ENCODE measurements at regions not wholly inside any gene's neighbourhood (a gene's known extent, or its start where the extent isn't known, plus 50 kb on each side); places are given as distances from the start of the nearest gene placed in this dataset.

DNA sequence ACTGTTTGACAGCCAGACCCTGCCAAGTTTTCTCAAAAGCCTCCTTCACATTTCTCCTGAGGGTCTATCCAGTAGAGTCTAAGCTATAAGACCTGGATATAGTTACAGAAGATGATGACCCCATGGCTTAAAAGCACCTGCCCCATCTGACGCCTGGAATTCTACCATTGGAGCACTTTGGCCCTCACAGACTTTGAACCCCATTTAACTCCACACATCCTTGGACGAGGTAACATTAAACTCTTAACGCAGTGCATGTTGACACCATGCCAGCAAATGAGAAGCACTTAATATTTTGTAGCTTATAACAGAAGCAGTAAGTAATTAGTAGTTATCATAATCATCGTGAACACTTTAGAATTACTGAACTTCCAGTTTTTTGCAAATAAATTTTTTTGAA, 61.9 kb upstream of the SMNDC1 start:
- TF ChIP-seq GATA2 (IDR thresholded peaks at IDR 0.05; ENCODE audit: low read depth, low read length) (no peak), GATA3 (IDR thresholded peaks at IDR 0.05; ENCODE audit: low read depth, low read length) (no peak)

DNA sequence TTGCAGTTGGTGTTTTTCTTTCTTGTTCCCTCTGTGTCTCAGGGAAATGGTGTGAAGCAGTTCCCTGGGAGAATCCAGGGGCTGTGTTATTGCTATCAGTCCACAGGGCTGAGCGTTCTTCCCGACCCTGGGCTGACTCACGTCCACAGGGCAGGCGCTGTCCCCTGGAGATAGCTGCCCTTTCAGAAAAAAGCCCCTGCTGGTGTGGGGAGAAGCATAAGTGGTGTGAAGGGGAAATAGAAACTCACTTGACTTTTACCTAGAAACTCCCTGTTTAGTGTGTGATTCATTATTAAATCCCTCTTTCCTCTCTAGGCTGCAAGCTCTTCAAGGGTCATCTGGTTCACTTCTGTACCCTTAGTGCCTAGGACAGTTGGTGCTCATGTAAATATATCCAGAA, 63.3 kb upstream of the SMNDC1 start:
- no peak for TF ChIP-seq GATA2 (IDR thresholded peaks at IDR 0.05; ENCODE audit: low read depth, low read length)
- TF ChIP-seq GATA3 (IDR thresholded peaks at IDR 0.05; ENCODE audit: low read depth, low read length) = no peak

DNA sequence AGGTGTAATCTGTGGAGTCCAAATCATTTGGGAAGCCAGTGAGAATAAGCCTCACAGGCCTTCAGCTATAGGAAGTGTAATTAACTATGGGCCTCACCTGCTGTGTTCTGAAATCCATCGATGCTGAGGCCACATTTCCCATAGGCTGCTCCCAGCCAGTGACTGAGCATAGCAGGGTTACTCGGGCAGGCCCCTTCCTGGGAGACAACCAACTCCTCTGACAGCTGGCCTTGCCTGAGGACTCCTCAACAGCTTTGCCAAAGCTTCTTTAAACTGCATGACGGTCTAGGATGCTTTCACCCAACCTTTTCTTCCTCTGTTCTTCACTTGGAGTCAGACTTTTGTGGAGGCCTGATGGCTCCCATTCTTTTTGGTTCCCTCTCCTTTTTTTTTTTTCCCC, 63.8 kb upstream of the SMNDC1 start:
- TF ChIP-seq GATA3 (IDR thresholded peaks at IDR 0.05; ENCODE audit: low read depth, low read length) (no peak), GATA2 (IDR thresholded peaks at IDR 0.05; ENCODE audit: low read depth, low read length) (no peak)

DNA sequence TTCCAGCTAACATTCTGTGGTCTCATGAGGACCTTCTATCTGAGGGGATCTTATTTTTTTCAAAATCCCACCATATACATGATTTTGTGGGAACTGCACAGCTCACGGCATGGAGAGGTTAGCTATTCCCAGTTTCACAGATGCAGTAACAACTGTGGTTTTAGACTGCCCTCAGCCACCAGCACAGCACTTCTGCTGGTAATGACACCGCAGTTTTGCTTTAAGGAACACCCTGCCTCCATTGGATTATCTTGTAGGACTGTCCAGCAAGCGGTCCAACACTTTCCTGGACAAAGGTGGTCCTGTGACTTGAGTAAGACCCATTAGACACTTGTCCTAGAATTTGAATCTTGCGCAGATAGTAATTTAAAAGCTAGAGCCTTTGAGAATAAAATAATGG, 65.3 kb upstream of the SMNDC1 start:
- TF ChIP-seq GATA3 (IDR thresholded peaks at IDR 0.05; ENCODE audit: low read depth, low read length) = no peak
- no peak for TF ChIP-seq GATA2 (IDR thresholded peaks at IDR 0.05; ENCODE audit: low read depth, low read length)

DNA sequence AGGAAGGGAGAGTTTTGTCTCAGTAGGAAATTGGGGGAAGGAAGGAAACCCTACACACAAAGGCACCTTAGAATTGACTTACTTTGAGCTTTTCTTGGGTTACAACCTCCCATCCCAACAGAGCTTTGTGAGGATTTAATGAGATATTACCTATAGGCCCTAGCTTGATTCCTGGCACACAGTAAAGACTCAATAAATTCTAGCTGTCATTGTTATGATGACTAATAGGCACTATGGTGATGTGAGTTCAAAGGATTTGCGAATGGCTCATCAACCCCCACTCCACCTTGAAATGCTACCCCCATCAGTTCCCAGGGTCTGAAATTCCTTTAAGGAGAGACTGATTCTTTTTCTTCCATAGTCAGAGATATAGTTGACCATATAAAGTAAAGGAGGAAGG, 67.9 kb upstream of the SMNDC1 start:
- TF ChIP-seq GATA2 (IDR thresholded peaks at IDR 0.05; ENCODE audit: low read depth, low read length) = no peak
- no peak for TF ChIP-seq GATA3 (IDR thresholded peaks at IDR 0.05; ENCODE audit: low read depth, low read length)

DNA sequence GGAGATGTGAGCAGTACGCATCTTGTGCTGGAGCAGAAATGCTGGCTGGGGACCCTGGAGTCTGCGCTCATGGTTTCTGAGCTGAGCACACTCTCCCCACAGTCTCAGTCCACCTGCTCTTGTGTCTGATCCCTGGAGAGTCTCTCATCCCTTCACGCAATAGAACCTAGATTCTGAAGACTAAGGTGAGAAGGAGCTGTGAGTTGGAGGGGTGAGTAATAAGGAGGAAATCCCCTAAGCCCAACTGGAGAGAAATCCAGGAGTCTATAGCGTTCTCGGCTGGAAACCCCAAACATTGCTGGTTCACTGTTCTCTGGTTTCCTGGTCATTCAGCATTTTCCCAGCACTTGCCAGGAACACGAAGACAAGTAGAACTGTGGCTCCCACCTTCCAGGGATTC, 68.3 kb upstream of the SMNDC1 start:
- TF ChIP-seq GATA2 (IDR thresholded peaks at IDR 0.05; ENCODE audit: low read depth, low read length) (no peak), GATA3 (IDR thresholded peaks at IDR 0.05; ENCODE audit: low read depth, low read length) (no peak)

DNA sequence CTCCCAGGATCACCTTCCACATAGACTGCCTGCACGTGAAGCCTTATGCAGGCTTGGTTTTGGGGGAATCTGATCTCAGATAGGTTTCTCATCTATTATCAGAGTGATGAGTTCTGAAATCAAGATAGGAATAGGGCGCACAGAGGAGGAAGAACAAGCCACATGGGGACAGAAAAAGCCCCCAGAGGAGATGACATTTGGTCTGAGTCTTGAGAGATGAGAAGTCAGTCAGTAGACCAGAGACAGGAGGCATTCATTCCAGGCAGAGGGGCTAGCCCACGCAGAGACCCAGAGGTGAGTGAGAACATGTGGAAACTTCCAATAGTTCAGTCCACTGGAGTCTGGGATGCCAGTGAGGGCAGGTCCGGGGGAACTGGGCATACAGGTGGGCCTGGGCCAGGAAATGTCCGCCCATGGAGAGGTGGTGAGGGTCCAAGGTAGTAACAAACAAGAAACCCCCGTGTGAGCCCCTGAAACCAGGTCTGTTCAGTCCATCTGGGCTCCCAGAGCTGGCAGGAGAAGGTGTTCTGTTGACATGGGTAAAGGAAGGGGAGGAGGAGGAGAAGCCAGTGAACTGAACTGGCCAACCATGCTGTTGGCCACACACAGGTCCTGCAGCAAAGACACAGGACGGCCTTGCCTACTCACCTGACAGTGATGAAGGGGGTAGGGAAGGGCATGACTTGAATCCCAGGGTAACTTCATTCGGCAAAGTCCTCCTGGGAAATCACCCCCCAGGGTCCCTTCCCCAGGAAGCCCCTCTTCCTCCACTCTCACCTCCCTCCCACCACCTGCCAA, 69.3 kb upstream of the SMNDC1 start:
- no peak for TF ChIP-seq GATA3 (IDR thresholded peaks at IDR 0.05; ENCODE audit: low read depth, low read length)
- no peak for TF ChIP-seq GATA2 (IDR thresholded peaks at IDR 0.05; ENCODE audit: low read depth, low read length)

DNA sequence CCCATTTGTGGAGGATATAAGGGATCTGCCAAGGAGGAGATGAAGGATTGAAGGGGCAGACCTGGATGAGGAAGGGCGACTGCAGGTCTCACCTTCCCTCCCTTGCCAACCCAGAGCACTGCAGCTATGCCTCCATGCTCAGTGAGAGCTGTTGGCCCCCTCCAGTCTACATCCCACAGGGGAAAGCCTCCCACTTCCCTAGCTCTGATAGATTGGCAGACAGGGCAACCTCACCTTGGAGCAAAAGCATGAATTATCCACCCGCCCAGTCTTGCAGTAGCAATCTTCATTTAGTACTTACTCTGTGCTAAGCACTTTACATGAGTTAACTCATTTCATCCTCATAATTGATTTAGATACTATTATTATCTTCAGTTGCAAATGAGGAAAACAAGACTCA, 70.4 kb upstream of the SMNDC1 start:
- TF ChIP-seq GATA3 (IDR thresholded peaks at IDR 0.05; ENCODE audit: low read depth, low read length) = no peak
- no peak for TF ChIP-seq GATA2 (IDR thresholded peaks at IDR 0.05; ENCODE audit: low read depth, low read length)

DNA sequence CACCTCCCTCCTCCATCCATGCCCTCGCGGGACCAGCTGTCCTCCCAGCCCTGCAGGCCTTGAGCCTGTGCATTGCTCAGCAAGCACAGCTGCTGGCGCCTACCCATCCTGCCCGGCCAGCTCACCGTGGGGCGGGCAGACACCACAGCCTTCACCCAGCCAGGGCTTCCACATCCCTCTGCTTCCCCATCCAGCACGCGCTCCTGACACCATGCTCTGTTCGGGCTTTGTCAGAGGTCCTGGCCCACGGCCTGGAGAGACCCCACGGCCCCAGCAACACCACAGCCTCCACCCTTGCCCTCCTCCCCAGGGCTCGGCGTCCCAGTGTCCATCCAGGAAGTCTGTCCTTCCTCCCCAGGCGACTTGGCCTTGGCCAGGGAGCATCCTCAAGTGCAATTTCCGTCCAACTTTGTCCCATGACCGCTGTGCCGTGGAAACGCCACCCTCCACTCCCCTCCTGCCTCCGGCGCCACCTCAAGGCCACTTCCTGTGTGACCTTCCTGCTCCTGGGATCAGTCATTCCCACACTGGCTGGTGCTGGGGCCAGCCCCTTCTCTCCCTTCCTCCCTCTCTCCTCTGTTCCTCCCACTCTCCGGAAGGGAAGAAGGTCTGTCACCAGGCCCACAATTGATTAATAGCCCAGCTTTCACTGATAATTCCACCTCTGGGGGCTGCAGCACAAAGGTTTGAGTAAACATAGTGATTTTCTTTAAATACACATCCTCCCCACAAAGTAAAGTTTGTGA, 71.5 kb upstream of the SMNDC1 start:
- no peak for TF ChIP-seq GATA2 (IDR thresholded peaks at IDR 0.05; ENCODE audit: low read depth, low read length)
- no peak for TF ChIP-seq GATA3 (IDR thresholded peaks at IDR 0.05; ENCODE audit: low read depth, low read length)

DNA sequence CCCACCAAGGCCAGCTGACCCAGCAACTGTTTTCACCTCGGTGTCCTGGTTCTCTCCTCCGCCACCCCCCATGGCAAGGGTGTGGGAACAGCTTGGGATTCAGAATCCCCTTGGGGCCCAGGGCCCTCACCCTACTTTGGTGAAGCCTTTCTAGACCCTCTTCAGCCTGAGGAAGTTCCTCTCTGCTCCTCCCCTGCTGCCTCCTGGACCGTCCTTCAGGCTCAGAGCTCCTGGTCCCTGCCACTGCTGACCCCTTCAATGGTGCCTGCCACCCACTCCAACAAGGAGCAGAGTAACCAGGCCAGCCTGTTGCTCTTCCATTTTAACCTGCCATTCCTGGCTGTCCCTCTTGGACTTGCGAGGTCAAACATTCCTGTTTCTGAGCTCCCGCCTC, 72.0 kb upstream of the SMNDC1 start:
- TF ChIP-seq GATA2 (IDR thresholded peaks at IDR 0.05; ENCODE audit: low read depth, low read length) = no peak
- TF ChIP-seq GATA3 (IDR thresholded peaks at IDR 0.05; ENCODE audit: low read depth, low read length) = no peak

DNA sequence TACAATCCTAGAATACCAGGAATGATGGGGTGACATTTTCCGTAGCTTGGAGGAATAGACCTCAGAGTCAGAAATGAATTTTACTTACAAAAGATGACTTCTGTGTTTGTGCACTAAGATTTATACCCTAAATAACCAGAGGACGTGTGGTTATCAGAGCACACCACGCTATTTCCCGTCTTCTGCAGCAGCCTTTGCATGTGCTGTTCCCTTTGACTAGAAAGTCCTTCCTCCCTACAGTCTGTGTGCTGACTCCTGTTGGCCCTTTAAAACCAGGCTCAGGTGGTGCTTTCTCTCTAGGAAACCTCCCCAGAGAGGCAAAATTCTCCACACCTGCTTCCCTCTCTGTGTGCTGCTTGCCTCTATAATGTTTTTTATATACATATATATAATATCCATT, 73.3 kb upstream of the SMNDC1 start:
- TF ChIP-seq GATA3 (IDR thresholded peaks at IDR 0.05; ENCODE audit: low read depth, low read length) = no peak
- no peak for TF ChIP-seq GATA2 (IDR thresholded peaks at IDR 0.05; ENCODE audit: low read depth, low read length)

DNA sequence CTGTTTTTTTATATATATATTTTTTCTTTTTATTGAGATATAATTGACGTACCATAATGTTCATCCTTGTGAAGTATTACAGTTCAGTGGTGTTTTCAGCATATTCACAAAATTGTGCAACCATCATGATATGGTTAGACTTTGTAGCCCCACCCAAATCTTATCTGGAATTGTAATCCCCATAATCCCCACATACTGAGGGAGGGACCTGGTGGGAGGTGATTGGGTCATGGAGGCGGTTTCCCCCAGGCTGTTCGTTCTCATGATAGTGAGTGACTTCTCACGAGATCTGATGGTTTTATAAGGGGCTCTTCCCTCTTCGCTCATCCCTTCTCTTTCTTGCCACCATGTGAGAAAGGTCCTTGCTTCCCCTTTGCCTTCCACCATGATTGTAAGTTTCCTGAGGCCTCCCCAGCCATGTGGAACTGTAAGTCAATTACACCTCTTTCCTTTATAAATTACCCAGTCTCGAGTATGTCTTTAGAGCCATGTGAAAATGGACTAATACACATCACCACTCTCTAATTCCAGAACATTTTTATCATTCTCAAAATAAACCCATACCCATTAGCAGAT, 73.9 kb upstream of the SMNDC1 start:
- TF ChIP-seq GATA2 (IDR thresholded peaks at IDR 0.05; ENCODE audit: low read depth, low read length) (no peak), GATA3 (IDR thresholded peaks at IDR 0.05; ENCODE audit: low read depth, low read length) (no peak)

DNA sequence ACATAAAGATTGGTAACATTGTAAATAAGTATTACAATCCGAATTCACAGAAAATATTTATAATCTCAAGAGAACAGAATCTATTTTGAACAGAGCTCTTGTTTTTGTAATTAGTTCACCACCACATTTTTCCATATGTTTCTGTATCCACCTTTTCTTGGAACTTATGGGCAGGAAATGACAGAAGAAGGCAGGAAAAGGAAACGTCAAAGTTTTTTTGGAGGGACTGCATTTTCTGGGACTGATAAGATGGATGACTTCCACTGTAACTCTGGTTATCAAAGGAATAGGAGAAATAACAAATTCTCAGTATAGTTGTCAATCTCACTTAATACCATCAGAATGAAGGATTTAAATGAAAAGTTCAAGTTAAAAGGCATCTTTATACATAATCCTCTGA, 75.1 kb upstream of the SMNDC1 start:
- TF ChIP-seq GATA3 (IDR thresholded peaks at IDR 0.05; ENCODE audit: low read depth, low read length) (no peak), GATA2 (IDR thresholded peaks at IDR 0.05; ENCODE audit: low read depth, low read length) (no peak)

DNA sequence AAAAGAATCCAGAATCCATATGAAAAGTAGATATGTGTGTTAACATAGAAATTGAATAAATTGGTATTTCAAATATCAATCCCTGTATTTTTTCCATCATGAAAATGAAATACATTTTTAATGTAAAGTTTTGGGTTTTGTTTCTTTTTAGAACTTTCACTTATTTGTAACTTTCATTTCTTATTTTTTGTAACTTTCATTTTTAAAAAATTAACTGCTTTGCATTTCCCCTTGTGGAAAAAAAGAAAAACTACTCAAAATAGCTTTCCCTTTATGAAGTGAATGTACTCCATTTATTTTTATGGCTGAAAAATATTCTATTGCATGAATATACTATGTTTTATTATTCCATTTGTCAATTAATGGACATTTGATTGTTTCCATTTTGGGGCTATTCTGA, 75.6 kb upstream of the SMNDC1 start:
- TF ChIP-seq GATA2 (IDR thresholded peaks at IDR 0.05; ENCODE audit: low read depth, low read length) (no peak), GATA3 (IDR thresholded peaks at IDR 0.05; ENCODE audit: low read depth, low read length) (no peak)

DNA sequence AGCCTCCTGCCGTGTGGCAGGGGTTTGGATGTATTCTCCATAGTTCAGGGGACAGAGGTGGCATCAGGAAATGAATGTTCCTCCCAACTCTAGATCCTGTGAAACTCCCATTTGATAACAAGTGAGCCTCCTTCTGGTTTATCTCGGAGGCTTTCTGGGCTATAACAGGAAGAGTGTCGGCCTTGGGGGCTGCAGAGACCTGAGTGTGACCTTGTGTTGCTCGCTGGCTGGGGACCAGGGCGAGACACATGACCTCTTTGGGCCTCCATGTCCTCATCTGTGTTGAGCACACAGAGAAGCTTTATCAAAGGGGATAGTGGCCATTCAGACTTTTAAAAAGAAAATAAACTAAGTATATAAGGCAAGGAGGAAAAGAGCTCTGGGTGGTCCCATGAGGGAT, 78.0 kb upstream of the SMNDC1 start:
- TF ChIP-seq GATA3 (IDR thresholded peaks at IDR 0.05; ENCODE audit: low read depth, low read length) (no peak), GATA2 (IDR thresholded peaks at IDR 0.05; ENCODE audit: low read depth, low read length) (no peak)
